Endodermal cell (in vitro differentiated cells): ENCODE measurements at regions not wholly inside any gene's neighbourhood (a gene's known extent, or its start where the extent isn't known, plus 50 kb on each side); places are given as distances from the start of the nearest gene placed in this dataset.
A peak's percentile ranks its signal among the peaks of the same experiment; 100 is the strongest.

Experiments
- DNase-seq: peaks from one replicate; pipeline ENCODE4 v3.0.0-alpha.2; 2017
- H3K27ac ChIP-seq: 2 replicates; pipeline ENCODE4 v1.5.1; 2013; ENCODE audit warnings: mild to moderate bottlenecking, low read depth, low read length, moderate library complexity
- H3K27me3 ChIP-seq: 2 replicates; pipeline ENCODE4 v1.6.1; 2013; ENCODE audit warnings: mild to moderate bottlenecking, low read length, moderate library complexity; ENCODE audit not compliant: insufficient read depth, control insufficient read depth, poor library complexity, severe bottlenecking
- H3K36me3 ChIP-seq: 2 replicates; pipeline ENCODE4 v1.7.0; 2013; ENCODE audit warnings: mild to moderate bottlenecking, low read length, moderate library complexity; ENCODE audit not compliant: control insufficient read depth, insufficient read depth
- H3K4me1 ChIP-seq: one replicate; pipeline ENCODE4 v1.7.0; 2013; ENCODE audit warnings: low read length; ENCODE audit not compliant: control insufficient read depth, insufficient read depth
- H3K4me3 ChIP-seq: 2 replicates; pipeline ENCODE4 v1.5.1; 2013; ENCODE audit warnings: mild to moderate bottlenecking, low read length, moderate library complexity
- H3K9ac ChIP-seq: 2 replicates; pipeline ENCODE4 v1.6.1; 2013; ENCODE audit warnings: mild to moderate bottlenecking, low read length, moderate library complexity; ENCODE audit not compliant: poor library complexity, severe bottlenecking; ENCODE audit errors: extremely low read depth
- H3K9me3 ChIP-seq: 2 replicates; pipeline ENCODE4 v1.6.1; 2013; ENCODE audit warnings: mild to moderate bottlenecking, low read length, moderate library complexity; ENCODE audit not compliant: control insufficient read depth
- H3K27ac Mint-ChIP-seq: 2 replicates; pipeline ENCODE4 v1.8.0; 2020; ENCODE audit warnings: mixed read lengths
- H3K27me3 Mint-ChIP-seq: 2 replicates; pipeline ENCODE4 v1.8.0; 2021; ENCODE audit warnings: mild to moderate bottlenecking, mixed read lengths; ENCODE audit not compliant: insufficient read depth
- H3K36me3 Mint-ChIP-seq: 2 replicates; pipeline ENCODE4 v1.8.0; 2020; ENCODE audit warnings: low read depth, mixed read lengths
- H3K4me1 Mint-ChIP-seq: 2 replicates; pipeline ENCODE4 v1.8.0; 2020; ENCODE audit warnings: mixed read lengths
- H3K4me3 Mint-ChIP-seq: 2 replicates; pipeline ENCODE4 v1.8.0; 2020; ENCODE audit warnings: mild to moderate bottlenecking, moderate library complexity, mixed read lengths
- H3K9me3 Mint-ChIP-seq: 2 replicates; pipeline ENCODE4 v1.8.0; 2020; ENCODE audit warnings: mild to moderate bottlenecking, mixed read lengths
- CTCF ChIP-seq: fragments of 200-600 bp; sonication (generic); conservative IDR thresholded peaks from 2 replicates; pipeline ENCODE4 v1.5.0; 2021; ENCODE audit warnings: antibody characterized with exemption, mild to moderate bottlenecking
- WGBS, 2 experiments: methylation state at CpG; one replicate each; pipeline versions ENCODE4 v1.1.5 to v1.1.7; 2013; ENCODE audit warnings: missing lambda C conversion rate in 2 of 2, mixed read lengths in 1 of 2; ENCODE audit not compliant: insufficient coverage in 1 of 2, insufficient read length in 1 of 2; 5-methylcytosine and 5-hydroxymethylcytosine counted together

DNA sequence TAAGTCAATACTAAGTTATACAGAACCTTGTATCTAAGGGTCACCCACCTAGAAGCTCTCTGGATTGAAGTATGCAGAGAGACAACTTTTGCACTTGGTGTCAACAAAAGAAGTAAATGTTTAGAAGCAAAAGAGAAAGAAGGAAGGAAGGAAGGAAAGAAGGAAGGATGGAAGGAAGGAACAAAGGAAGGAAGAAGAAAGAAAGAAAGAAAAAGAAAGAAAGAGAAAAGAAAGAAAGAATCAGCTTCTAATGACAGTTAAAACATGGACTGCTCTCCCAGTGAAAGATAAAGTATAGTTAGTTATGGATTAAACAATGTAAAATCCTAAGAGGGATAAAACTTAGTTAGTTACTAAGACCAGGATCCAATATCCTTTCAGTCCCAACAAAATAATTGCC, 613.8 kb upstream of the NR2F2 start:
- no peaks in the 10 kb centered on the region for H3K4me1 ChIP-seq
- Mint-ChIP-seq H3K9me3 (no peaks in the 10 kb centered on the region), H3K27ac (no peak overlapping the region), H3K4me3 (no peak overlapping the region), H3K4me1 (no peaks in the 10 kb centered on the region), H3K27me3 (no peaks in the 10 kb centered on the region), H3K36me3 (no peaks in the 10 kb centered on the region)
- peak overlapping the region; percentile 96 for H3K27ac ChIP-seq
- no peak for DNase-seq
- H3K9ac ChIP-seq = no peak overlapping the region
- H3K9me3 ChIP-seq = no peaks in the 10 kb centered on the region
- H3K36me3 ChIP-seq = no peaks in the 10 kb centered on the region
- no peaks in the 10 kb centered on the region for H3K27me3 ChIP-seq
- no peak overlapping the region for H3K4me3 ChIP-seq
- no peak for TF ChIP-seq CTCF

- Histone ChIP-seq H3K27me3 (no peaks in the 10 kb centered on the region), H3K4me3 (no peak overlapping the region), H3K9ac (no peak overlapping the region), H3K4me1 (no peaks in the 10 kb centered on the region), H3K36me3 (no peaks in the 10 kb centered on the region), H3K9me3 (no peaks in the 10 kb centered on the region), H3K27ac (no peak overlapping the region)
- TF ChIP-seq CTCF = no peak
- no peak overlapping the region for H3K27ac Mint-ChIP-seq
- H3K27me3 Mint-ChIP-seq = no peaks in the 10 kb centered on the region
- H3K4me3 Mint-ChIP-seq = no peak overlapping the region
- no peaks in the 10 kb centered on the region for H3K4me1 Mint-ChIP-seq
- 70 to 87% methylated on average over 3 to 7 of the region's 7 CpGs for WGBS, 2 experiments
- no peaks in the 10 kb centered on the region for H3K36me3 Mint-ChIP-seq
- DNase-seq = no peak
- H3K9me3 Mint-ChIP-seq = no peaks in the 10 kb centered on the region
Observed at GRCh38 chr15:95718441-95718840, 612.1 kb upstream of the NR2F2 start.

DNA sequence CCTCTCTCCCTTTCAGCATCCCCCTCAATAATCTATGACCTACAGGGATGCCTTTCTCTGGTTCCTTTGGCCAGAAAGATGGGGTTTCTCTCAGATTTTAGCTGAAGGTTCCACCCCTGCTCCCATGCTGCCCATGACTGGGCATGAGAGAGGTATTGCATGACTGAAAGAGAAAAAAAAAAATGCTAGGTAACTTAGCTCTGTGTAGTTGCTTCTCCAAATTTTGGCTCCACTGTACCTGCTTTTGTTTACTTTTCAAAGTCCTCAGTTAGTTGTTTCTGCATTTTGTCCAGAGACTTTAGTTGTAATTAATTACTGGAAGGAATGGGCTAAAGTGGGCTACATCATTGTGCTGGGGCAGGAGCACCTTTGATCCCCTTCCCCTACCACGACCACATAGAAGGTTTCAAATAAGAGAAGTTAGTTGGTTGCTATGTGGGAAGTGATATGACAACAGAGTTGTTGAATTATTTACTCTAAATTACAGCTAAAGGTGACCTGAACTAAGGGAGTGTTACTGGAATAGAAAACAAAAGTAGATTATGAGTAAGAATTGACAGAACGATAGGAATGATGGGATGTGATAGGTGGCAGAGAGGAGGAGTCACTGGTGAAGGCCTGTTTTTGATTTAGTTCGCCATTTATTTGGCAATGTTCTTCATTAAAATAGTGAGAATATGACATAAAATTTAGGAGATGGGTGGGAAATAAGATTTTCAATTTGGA, 605.4 kb upstream of the NR2F2 start:
- Mint-ChIP-seq H3K36me3 (no peaks in the 10 kb centered on the region), H3K9me3 (no peaks in the 10 kb centered on the region), H3K27me3 (peaks cover 4% of the 10 kb centered on the region), H3K27ac (no peak overlapping the region), H3K4me1 (no peaks in the 10 kb centered on the region), H3K4me3 (no peak overlapping the region)
- Histone ChIP-seq H3K36me3 (no peaks in the 10 kb centered on the region), H3K9me3 (no peaks in the 10 kb centered on the region), H3K4me1 (no peaks in the 10 kb centered on the region), H3K27me3 (no peaks in the 10 kb centered on the region), H3K4me3 (no peak overlapping the region), H3K27ac (no peak overlapping the region), H3K9ac (no peak overlapping the region)
- no peak for DNase-seq
- 92 to 100% methylated on average over 2 to 3 of the region's 3 CpGs for WGBS, 2 experiments
- TF ChIP-seq CTCF = no peak
